Activated effector memory CD4-positive, alpha-beta T cell treated with Interleukin-2 at 50 U/mL for 16 hours (primary cell): ENCODE measurements at regions not wholly inside any gene's neighbourhood (a gene's known extent, or its start where the extent isn't known, plus 50 kb on each side); places are given as distances from the start of the nearest gene placed in this dataset.

ENCODE experiments used
- DNase-seq: peaks from one replicate; pipeline ENCODE4 v3.0.0-alpha.2; 2020

DNA sequence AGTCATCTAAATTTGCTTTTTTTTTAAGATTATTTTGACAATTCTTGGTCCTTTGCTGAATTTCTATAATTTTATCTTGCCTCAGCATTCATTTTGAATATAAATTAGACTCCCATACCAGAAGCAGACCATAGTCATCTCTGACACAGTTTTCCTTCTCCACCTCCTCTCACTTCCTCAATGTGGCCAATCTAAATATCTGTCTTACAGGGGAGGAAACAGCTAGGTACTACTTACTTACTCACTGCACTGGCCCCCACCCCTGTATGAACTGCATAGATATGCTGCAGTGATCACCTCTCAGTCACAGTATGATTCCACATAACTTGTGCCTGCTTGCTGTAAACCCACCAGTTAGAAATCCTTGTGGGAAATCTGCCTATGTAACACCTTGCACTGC lies 665.6 kb downstream of the FGF9 start:
- no peak for DNase-seq

DNA sequence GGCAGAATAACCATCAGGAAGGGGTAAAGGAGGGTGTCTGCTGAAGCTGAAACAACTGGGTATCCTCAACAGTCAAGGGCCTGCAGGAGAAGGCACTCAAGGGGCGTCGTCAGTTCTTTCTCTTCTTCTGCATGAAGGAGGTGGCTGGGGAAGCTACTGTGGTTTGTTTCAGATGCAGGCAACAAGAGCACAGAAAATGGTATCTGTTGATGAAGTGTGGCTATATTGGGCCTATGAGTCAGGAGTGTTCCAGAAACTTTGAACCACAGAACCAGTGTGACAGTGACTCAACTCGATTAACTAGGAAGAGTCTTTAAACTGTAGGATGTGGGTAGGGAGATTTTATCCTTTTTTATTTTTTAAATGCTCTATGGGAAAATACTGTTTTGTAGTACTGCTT lies 686.3 kb downstream of the FGF9 start:
- no peak for DNase-seq

GRCh38 chr13:22369090-22369489 lies 698.2 kb downstream of the FGF9 start:
- DNase-seq = no peak

GRCh38 chr13:22369840-22370239 lies 699.0 kb downstream of the FGF9 start:
- no peak for DNase-seq

DNA sequence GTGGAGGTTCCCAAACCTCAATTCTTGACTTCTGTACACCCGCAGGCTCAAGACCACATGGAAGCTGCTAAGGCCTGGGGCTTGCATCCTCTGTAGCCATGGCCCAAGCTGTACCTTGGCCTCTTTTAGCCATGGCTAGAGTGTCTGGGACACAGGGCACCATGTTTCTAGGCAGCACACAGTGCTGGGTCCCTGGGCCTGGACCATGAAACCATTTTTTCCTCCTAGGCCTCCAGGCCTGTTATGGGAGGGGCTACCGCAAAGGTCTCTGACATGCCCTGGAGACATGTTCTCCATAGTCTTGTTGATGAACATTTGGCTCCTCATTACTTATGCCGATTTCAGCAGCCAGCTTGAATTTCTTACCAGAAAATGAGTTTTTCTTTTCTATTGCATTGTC lies 701.4 kb downstream of the FGF9 start:
- DNase-seq = no peak

- no peak for DNase-seq
These were observed 704.3 kb downstream of the FGF9 start for GRCh38 chr13:22375151-22375550.

DNA sequence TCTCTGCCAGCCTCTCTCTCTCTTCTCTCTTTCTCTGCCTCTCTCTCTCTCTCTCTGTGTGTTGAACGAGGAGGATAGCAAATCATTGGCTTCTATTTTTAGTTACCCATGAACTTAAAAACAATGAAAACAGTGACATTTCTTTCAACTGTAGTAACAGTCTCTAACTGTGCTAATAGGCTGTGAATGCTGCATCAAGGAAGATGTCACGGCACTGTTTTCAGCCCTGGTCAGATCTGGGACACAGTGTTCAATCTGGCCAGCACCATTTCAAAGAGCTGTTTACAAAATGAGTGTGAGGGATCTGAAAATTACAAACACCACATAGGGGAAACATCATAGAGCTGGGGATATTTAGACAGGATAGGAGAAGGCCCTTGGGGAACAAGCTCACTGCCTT lies 717.0 kb downstream of the FGF9 start:
- DNase-seq = no peak

GRCh38 chr13:22399801-22400420 lies 729.0 kb downstream of the FGF9 start:
- no peak for DNase-seq

GRCh38 chr13:22402682-22403081 lies 731.8 kb downstream of the FGF9 start:
- no peak for DNase-seq

DNA sequence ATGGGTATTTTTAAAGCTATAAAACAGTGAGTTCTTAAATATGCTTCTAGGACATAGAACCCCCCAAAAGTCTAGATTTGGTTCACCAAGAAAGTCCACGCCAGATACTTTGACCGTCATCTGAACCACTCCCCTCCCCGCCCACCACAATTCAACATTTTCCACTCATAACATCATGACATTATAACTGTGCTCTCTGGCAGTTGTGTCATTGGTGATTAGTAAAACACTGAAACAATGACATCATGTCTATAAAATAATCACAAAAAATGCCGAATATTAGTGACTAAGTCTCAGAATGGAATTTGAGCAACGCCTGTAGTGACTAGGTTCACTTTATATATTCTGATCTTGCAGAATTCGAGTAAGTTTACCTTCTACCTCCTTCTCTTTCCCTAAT lies 732.3 kb downstream of the FGF9 start:
- no peak for DNase-seq

DNA sequence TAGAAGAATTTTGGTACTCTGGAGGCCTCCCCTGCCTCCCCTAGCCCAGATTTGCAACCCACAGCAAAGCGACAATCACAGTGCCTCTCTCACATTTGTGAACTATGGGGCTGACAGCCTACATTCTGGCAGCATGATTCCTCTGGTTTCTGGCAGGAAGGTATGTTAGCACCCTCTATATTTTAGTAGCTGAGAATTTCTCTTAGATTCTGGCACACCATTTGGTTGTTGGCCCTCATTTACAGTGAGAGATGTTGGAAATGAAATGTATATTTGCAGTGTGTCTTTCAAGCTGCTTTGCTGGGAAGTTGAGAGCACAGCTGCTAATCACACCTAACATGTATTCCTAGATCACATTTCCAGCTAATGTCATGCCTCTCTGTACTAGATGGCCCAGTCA lies 735.0 kb downstream of the FGF9 start:
- no peak for DNase-seq

DNA sequence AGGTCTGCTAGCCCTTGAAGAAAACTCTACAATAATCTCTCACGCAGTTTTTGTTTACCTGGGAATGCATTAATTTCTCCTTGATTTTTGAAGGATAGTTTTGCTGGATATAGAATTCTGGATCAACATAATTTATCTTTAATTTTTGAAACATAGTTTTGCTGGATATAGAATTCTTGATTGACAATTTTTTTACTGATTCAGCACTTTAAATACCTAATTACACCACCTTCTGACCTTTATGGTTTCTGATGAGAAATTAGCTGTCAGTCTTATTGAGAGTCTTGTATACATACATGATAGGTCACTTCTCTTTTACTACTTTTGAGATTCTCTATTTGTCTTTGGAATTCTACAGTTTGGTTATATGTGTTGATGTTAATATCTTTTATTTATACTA lies 741.6 kb downstream of the FGF9 start:
- DNase-seq = no peak

DNA sequence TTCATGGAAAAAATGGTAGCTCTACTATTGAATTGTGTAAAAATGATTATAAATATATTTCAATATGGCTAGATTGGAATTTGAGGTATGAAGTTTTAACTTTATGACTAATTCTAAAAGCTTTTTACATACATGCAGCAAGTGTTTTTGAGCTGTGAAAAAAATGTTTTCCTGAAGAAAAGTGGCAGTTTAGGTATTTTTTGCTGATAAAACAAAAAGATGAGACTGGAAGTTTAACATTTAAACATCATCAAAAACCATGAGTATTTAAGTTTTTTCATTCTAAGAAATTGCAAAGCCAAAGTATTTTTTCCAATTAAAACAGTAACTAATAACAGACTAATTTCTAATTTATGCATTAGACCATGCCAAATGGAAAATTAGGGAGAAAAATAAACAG lies 751.1 kb downstream of the FGF9 start:
- DNase-seq = no peak

DNA sequence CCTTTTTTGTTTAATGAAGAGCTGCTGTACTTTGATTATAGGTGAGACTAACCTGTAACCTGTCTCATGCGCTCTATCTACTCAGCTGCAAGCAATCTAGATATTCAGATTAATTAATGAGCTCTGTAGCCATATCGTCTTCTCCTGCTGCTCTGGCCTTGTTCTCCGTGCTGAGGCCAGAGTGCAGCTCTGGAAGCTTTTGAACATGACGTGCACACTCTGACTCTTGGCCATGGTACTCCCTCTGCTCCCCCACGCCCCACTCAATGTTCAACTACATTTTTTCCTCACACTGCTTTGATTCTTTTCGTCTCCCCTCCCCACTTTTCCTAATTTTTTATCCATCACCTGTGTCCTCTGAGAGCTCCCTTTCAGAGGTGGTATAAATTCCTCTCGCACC lies 751.8 kb downstream of the FGF9 start:
- DNase-seq = no peak

DNA sequence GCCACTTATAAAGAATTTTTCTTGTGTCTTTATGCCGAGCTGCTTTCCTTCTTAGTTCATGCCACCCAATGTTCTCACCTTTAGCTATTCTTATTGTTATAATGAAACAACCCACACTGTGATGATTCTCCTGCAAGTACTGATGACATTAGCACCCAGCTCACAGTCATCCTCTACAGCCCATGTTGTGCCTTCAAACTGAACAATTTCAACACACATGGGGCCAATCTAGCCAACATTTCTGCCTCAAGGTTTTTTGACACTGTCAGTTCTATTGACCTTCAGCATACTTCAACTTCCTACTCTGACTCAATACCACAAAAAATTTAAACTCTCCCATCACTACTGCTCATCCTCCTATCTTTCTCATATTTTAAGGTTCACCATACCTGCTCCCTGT lies 752.4 kb downstream of the FGF9 start:
- no peak for DNase-seq

DNA sequence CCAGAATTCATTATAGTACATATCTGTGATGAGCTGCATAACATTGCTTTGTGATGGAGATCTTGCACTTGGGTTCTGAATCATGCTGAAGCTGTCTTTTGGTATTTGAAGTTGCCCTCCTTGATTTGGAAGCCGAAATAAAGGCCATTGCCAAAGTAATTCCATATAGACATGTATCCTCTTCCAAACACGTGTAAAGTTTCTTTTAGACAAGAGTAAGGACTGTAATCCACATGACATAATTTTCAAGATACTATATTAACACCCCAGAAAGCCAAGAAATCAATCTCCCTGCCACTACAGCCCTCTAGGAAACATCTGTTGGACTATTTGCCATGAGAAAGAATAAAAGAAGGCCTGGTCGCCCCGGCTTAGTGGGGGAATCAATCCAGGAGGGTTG lies 754.2 kb downstream of the FGF9 start:
- no peak for DNase-seq

DNA sequence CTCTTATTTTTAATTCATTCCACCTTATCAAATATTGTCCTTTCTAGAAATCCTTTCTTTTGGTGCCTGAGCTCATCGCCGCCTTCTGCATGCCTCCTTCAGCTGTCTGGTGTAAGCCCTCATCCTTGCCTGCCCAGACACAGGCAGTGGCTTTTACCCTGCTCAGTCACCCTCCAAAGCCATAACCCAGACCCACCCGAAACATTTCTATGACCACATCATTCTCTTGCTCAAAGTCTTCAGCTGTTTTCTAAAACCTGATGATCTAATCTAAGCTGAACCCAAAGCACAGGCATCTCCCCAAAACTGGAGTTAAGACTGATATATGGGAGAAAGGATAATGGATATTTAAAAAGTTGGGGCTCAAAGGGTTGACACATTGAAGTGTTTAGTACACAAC lies 753.7 kb upstream of the SGCG start:
- DNase-seq = no peak

- DNase-seq = no peak
These were observed 753.0 kb upstream of the SGCG start for GRCh38 chr13:22427783-22428182.

GRCh38 chr13:22428188-22428828 lies 752.5 kb upstream of the SGCG start:
- no peak for DNase-seq

- DNase-seq = no peak
These were observed 748.1 kb upstream of the SGCG start for GRCh38 chr13:22432690-22433089.

DNA sequence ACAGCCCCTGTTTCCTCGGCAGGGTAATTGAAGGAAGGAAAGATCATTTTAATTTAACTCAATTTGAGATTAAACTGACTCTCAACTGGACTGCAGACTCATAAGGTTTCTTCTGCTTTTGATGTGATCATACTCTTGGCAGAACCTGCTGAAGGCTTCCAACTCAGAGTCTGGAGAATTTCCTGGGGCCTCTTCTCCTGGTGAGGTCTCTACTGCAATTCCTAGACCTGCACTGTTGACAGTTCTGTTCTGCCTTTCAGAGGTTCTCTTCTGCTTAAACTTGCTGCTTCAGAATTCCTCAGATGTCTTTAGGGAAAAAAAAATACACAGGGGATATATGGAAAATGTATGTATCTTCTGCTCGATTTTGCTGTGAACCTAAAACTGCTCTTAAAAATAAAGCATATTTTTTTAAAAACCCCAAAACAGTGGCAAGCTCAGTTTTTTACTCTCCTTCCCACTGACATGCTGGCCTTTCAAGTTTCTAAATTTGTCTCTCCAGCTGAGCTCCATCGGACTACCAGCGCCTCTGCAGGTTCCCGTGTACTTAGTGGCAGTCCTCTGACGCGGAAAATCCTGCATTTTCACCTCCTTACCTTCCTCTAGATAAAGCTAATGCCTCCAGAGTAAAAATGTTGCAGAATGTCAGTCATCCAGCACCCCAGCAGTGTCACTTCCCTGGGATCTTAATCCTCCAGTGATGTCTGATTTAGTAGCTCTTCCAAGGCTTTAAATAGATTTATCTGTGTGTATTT lies 733.5 kb upstream of the SGCG start:
- no peak for DNase-seq

DNA sequence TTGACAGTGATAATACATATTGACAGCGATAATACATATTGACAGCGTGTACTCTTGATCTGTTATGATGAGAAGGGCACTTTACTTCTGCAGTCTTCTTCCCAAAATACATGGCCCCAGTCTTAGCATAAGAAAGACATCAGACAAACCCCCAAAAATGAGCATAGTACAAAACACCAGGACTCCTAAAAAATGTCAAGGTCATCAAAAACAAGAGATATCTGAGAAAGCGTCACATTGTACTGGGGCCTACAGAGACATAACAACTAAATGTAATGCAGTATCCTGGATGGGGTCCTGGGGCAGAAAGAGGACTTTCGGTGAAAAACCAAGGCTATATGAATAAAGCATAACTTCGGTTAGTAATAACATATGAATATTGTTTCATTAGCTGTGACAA lies 731.5 kb upstream of the SGCG start:
- DNase-seq = no peak

GRCh38 chr13:22451327-22451741 lies 729.4 kb upstream of the SGCG start:
- DNase-seq = no peak

GRCh38 chr13:22454586-22454985 lies 726.2 kb upstream of the SGCG start:
- DNase-seq = no peak

- no peak for DNase-seq
These were observed 725.7 kb upstream of the SGCG start for GRCh38 chr13:22455036-22455435.
